ENCODE measurements at regions not wholly inside any gene's neighbourhood (a gene's known extent, or its start where the extent isn't known, plus 50 kb on each side); places are given as distances from the start of the nearest gene placed in this dataset.

DNA sequence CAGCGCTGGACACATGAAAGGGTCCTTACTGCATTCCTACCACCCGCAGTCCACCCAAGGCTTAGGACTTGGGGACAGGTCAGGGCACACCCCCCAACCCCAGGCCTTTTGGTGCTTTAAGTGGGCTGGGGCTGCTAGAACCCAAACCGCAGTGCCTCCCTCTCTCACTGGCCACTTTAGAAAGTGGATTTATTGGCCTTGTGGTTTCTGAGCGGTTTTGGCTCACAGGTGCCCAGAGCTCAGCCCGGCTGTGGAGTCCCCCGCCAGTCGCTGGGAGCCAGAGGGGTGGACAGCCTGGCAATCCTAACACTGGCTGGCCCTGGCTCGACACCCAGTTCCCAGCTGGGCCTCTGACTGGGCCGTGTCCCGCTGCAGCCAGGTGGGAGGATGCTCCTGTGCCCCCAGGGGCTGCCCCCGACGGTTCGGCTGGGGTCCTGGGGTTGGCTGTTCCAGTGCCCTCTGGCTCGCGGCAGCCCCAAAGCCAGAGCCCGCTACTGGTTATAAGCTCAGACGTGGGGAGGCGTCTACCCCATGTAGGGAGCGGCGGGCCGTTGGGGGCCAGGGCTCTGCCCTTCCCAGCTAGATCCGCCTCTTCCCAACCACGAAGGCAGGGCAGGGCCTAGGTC is 65.2 kb upstream of the RNU6ATAC start:
- no peak for TF ChIP-seq POLR2A (IDR thresholded peaks at IDR 0.05; ENCODE audit: low read depth, low read length)
- TF ChIP-seq POLR2AphosphoS5 (IDR thresholded peaks at IDR 0.05; ENCODE audit: low read depth, low read length): no peak
